Activated naive CD8-positive, alpha-beta T cell treated with anti-CD3 and anti-CD28 coated beads for 36 hours (primary cell): ENCODE measurements at regions not wholly inside any gene's neighbourhood (a gene's known extent, or its start where the extent isn't known, plus 50 kb on each side); places are given as distances from the start of the nearest gene placed in this dataset.

Experiments used
- DNase-seq: peaks from one replicate; pipeline ENCODE4 v3.0.0; 2021
- H3K27ac Mint-ChIP-seq: one replicate; pipeline ENCODE4 v1.8.0; 2022; ENCODE audit warnings: mild to moderate bottlenecking, moderate library complexity, mixed read lengths
- H3K27me3 Mint-ChIP-seq: one replicate; pipeline ENCODE4 v1.8.0; 2022; ENCODE audit warnings: mild to moderate bottlenecking, mixed read lengths
- H3K36me3 Mint-ChIP-seq: one replicate; pipeline ENCODE4 v1.8.0; 2021; ENCODE audit warnings: mild to moderate bottlenecking, mixed read lengths
- H3K4me1 Mint-ChIP-seq: one replicate; pipeline ENCODE4 v1.8.0; 2021; ENCODE audit warnings: mixed read lengths
- H3K4me3 Mint-ChIP-seq: one replicate; pipeline ENCODE4 v1.8.0; 2022; ENCODE audit warnings: mild to moderate bottlenecking, moderate library complexity, mixed read lengths
- H3K9me3 Mint-ChIP-seq: one replicate; pipeline ENCODE4 v1.8.0; 2022; ENCODE audit warnings: mixed read lengths

DNA sequence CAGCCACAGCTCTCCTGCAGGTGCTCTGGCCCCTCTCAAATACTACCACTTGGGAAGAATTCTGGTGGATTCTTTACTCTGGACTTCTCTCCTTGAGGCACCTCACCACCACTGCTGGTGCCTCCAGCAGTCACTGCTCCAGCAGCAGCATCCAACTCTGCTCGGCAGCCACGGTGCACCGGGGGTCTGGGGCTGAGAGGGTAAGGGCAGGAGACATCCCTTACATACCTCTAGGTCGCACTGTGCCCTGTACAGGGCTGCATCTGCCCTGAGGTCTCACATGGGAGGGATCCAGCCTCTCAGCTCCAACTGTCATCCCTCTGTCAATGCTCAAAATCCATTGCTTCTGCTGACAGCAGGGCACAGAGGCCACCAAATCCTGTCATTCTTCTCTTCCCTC is 588.2 kb downstream of the CDK5RAP2 start:
- Mint-ChIP-seq H3K27me3 (peaks cover 8% of the 10 kb centered on the region), H3K27ac (no peak overlapping the region), H3K4me3 (no peak overlapping the region), H3K9me3 (no peaks in the 10 kb centered on the region), H3K36me3 (no peaks in the 10 kb centered on the region), H3K4me1 (no peaks in the 10 kb centered on the region)
- no peak for DNase-seq

DNA sequence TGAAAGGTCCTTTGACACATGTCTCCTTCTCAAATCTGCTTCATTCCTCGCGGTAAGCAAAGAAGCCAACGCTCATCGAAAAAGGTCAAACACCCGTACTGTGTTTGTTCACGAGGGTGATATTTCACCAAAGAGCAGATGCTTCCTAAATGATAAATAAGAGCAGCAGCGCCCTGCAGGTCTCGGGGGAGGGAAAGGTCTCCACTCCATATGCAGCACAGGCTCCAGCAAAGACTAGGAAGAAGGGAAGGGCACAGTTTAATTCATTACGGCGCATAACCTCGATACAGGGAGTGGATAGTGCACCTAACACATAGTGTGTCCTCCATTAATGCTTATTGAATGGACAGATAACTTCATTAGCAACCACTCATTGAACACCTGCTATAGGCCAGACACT is 593.3 kb downstream of the CDK5RAP2 start:
- no peak overlapping the region for H3K4me3 Mint-ChIP-seq

GRCh38 chr9:119986205-119986604 is 593.8 kb downstream of the CDK5RAP2 start:
- H3K36me3 Mint-ChIP-seq: no peaks in the 10 kb centered on the region
- no peak overlapping the region for H3K4me3 Mint-ChIP-seq

More for the DNA sequence above, 593.3 kb downstream of the CDK5RAP2 start:
- H3K9me3 Mint-ChIP-seq: no peaks in the 10 kb centered on the region
- H3K36me3 Mint-ChIP-seq: no peaks in the 10 kb centered on the region
- H3K27ac Mint-ChIP-seq: no peak overlapping the region
- no peak for DNase-seq
- H3K27me3 Mint-ChIP-seq: peaks cover 10% of the 10 kb centered on the region
- no peaks in the 10 kb centered on the region for H3K4me1 Mint-ChIP-seq

GRCh38 chr9:119974026-119974425 is 604.8 kb upstream of the BRINP1 start:
- H3K27ac Mint-ChIP-seq: no peak overlapping the region
- H3K4me3 Mint-ChIP-seq: no peak overlapping the region
- DNase-seq: no peak
- H3K36me3 Mint-ChIP-seq: no peaks in the 10 kb centered on the region
- no peaks in the 10 kb centered on the region for H3K9me3 Mint-ChIP-seq
- H3K4me1 Mint-ChIP-seq: no peaks in the 10 kb centered on the region
- H3K27me3 Mint-ChIP-seq: peaks cover 7% of the 10 kb centered on the region

More at GRCh38 chr9:119986205-119986604, 593.8 kb downstream of the CDK5RAP2 start:
- DNase-seq: no peak
- Mint-ChIP-seq H3K27me3 (peaks cover 10% of the 10 kb centered on the region), H3K9me3 (no peaks in the 10 kb centered on the region), H3K27ac (no peak overlapping the region), H3K4me1 (no peaks in the 10 kb centered on the region)

DNA sequence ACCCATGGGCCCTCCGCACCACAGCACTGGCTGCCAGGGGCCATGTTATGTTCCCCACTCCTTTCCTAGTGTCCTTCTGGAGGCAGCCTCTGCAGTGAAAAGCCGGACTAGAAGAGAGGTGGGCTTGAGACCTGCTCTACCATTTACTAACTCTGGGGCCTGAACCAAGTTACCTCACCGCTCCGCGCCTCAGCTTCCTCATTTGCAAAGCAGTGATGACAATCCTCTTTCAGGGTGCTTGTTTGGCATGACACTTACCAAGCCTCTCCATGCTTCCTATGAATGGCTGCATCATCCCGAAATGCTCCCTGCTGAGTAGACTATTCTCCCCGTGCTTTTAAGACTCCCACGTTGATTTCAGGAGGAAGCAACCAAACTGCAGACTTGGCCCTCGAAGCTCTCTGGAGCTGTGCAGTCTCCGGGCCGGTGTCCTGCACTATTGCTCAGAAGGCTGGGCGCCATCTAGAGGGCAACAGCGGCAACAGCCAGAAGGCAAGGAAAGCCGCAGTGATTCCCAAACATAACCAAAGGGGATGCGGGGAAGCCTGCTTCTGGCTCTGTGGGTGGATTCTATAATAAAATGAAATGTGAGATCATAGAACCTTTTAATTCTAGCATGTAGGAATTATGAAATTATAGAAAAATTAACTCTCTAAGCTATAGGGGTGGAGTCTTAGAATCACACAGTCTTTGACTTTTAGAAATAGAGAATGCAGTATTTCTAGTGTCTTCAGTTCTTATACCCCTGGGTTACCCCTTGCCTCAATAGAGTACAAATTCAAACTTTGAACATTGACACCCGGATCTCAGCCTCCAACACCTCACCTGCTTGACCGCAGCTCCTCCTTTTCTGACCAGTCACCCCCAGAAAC is 599.8 kb upstream of the BRINP1 start:
- H3K27ac Mint-ChIP-seq: no peak overlapping the region
- no peaks in the 10 kb centered on the region for H3K4me1 Mint-ChIP-seq
- no peaks in the 10 kb centered on the region for H3K9me3 Mint-ChIP-seq
- peak; percentile 29 for DNase-seq
- H3K36me3 Mint-ChIP-seq: no peaks in the 10 kb centered on the region
- peaks cover 25% of the 10 kb centered on the region for H3K27me3 Mint-ChIP-seq
- H3K4me3 Mint-ChIP-seq: no peak overlapping the region

- H3K27ac Mint-ChIP-seq: no peak overlapping the region
Measured at GRCh38 chr9:119967867-119968535, 598.8 kb upstream of the BRINP1 start.

GRCh38 chr9:119963798-119964372 is 594.6 kb upstream of the BRINP1 start:
- Mint-ChIP-seq H3K9me3 (no peaks in the 10 kb centered on the region), H3K36me3 (no peaks in the 10 kb centered on the region), H3K27ac (no peak overlapping the region), H3K4me1 (no peaks in the 10 kb centered on the region), H3K4me3 (no peak overlapping the region), H3K27me3 (peaks cover 45% of the 10 kb centered on the region)
- no peak for DNase-seq

More at GRCh38 chr9:119967867-119968535, 598.8 kb upstream of the BRINP1 start:
- Mint-ChIP-seq H3K4me3 (no peak overlapping the region), H3K4me1 (no peaks in the 10 kb centered on the region), H3K9me3 (no peaks in the 10 kb centered on the region), H3K36me3 (no peaks in the 10 kb centered on the region), H3K27me3 (peaks cover 36% of the 10 kb centered on the region)
- no peak for DNase-seq

DNA sequence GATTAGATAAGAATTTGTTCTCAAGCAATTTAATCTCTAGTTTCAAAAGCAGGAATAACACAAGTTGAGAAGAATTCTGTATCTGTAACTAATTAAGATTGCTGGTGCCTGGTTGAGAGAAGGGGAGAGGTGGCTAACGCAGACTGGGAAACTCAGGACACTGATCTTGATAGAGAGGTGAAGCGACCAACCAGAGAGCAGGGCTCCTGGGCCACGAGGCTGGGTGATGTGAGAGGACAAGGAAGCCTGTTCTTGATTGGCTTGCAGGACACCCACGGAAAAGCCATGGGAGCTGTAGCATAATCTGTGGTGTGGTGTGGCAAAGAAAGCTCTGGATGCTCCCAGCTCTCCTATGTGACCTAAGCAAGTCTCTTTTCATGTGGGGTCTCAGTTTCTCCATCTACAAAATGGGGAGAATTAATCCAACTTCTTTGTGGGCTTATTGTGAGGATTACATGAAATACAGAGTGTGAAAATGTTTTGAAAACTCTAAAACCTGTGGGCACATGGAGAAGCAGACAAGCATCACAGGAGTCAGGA is 594.1 kb upstream of the BRINP1 start:
- H3K9me3 Mint-ChIP-seq: no peaks in the 10 kb centered on the region

DNA sequence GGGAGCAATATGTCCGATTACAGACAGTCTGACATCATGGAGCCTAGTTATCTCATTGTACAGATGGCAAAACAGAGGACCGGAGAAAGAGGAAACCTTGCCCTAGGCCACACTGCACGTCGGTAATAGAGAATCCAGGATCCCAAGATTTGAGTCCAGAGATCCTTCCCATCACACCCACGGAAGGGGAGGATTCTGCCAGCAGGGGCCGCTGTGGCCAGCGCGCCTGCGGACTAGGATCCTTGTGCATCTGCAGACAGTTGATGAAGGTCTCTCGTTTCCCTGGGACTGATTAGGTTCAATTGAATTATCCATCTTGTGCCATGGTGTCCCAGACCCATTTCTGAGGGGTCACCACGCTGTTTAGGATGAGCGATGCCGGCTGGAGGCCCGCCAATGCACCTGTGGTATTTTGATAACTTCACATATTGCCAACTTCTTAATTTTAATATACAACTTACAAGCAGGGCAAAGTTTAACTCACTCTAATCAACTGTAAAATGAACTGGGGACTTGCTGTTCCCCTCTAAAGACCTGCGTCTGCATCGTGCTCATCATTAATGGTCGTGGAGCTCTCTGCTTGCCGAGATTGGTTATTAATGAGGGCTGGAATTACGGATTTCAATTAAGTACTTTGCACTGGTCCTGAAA is 592.7 kb upstream of the BRINP1 start:
- no peak overlapping the region for H3K27ac Mint-ChIP-seq
- H3K9me3 Mint-ChIP-seq: no peaks in the 10 kb centered on the region
- no peak overlapping the region for H3K4me3 Mint-ChIP-seq
- H3K27me3 Mint-ChIP-seq: peaks cover 36% of the 10 kb centered on the region
- peak; percentile 1 for DNase-seq
- H3K4me1 Mint-ChIP-seq: no peaks in the 10 kb centered on the region
- H3K36me3 Mint-ChIP-seq: no peaks in the 10 kb centered on the region

More for the DNA sequence above, 594.1 kb upstream of the BRINP1 start:
- peaks cover 41% of the 10 kb centered on the region for H3K27me3 Mint-ChIP-seq
- no peak overlapping the region for H3K4me3 Mint-ChIP-seq
- no peak overlapping the region for H3K27ac Mint-ChIP-seq
- H3K4me1 Mint-ChIP-seq: no peaks in the 10 kb centered on the region
- H3K36me3 Mint-ChIP-seq: no peaks in the 10 kb centered on the region
- no peak for DNase-seq

- H3K4me1 Mint-ChIP-seq: no peaks in the 10 kb centered on the region
- H3K9me3 Mint-ChIP-seq: no peaks in the 10 kb centered on the region
- H3K36me3 Mint-ChIP-seq: no peaks in the 10 kb centered on the region
Measured at GRCh38 chr9:119959846-119960545, 590.8 kb upstream of the BRINP1 start.

GRCh38 chr9:119956111-119956510 is 586.9 kb upstream of the BRINP1 start:
- H3K9me3 Mint-ChIP-seq: no peaks in the 10 kb centered on the region
- no peaks in the 10 kb centered on the region for H3K36me3 Mint-ChIP-seq
- no peak overlapping the region for H3K4me3 Mint-ChIP-seq
- H3K27me3 Mint-ChIP-seq: peaks cover 3% of the 10 kb centered on the region
- H3K27ac Mint-ChIP-seq: no peak overlapping the region
- no peak for DNase-seq
- no peaks in the 10 kb centered on the region for H3K4me1 Mint-ChIP-seq

More at GRCh38 chr9:119959846-119960545, 590.8 kb upstream of the BRINP1 start:
- Mint-ChIP-seq H3K4me3 (no peak overlapping the region), H3K27ac (no peak overlapping the region), H3K27me3 (peaks cover 31% of the 10 kb centered on the region)
- DNase-seq: no peak

GRCh38 chr9:119955276-119955675 is 586.0 kb upstream of the BRINP1 start:
- H3K27ac Mint-ChIP-seq: no peak overlapping the region
- H3K27me3 Mint-ChIP-seq: peaks cover 4% of the 10 kb centered on the region
- no peak for DNase-seq
- no peaks in the 10 kb centered on the region for H3K36me3 Mint-ChIP-seq
- no peaks in the 10 kb centered on the region for H3K4me1 Mint-ChIP-seq
- H3K9me3 Mint-ChIP-seq: no peaks in the 10 kb centered on the region
- no peak overlapping the region for H3K4me3 Mint-ChIP-seq

DNA sequence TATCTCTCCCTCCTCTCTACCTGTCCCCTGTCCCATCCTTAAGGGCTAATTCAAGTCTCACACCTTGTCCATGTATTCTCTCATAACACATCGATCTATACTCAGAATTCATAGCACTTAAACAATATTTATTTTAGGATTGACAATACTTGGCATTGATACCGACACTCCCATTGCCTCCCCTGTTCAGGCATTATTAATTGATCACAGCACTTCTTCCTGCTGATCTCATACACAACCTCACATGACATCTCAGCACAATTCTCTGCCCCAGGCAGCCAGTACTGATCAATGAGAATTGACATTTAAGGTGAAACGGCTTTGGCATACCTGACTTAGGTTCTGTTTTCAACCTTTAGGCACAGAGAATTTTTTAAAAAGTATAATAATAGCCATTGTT is 582.4 kb upstream of the BRINP1 start:
- Mint-ChIP-seq H3K27ac (no peak overlapping the region), H3K4me1 (no peaks in the 10 kb centered on the region), H3K9me3 (no peaks in the 10 kb centered on the region), H3K27me3 (peaks cover 6% of the 10 kb centered on the region), H3K4me3 (no peak overlapping the region), H3K36me3 (no peaks in the 10 kb centered on the region)
- no peak for DNase-seq

DNA sequence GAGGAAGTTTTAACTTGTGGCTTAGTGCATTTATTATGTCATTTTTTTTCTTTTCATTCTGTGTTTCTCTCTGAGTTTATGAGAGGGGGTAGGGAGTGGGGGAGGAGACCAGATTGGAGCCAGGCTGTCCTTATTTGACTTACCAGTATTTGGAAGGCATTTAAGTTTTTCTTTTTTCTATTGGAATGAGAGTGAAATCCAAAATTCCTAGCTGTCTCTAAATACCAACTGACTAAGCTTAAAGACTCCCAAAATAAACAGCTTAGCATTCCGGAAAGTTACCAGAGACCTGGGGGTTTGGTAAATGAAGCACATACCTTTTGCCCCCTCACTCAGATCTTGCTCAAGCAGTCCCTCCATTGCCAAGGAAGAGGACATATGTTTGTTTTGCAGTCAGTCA is 581.9 kb upstream of the BRINP1 start:
- Mint-ChIP-seq H3K4me1 (no peaks in the 10 kb centered on the region), H3K27me3 (peaks cover 6% of the 10 kb centered on the region), H3K9me3 (no peaks in the 10 kb centered on the region), H3K4me3 (no peak overlapping the region), H3K36me3 (no peaks in the 10 kb centered on the region), H3K27ac (no peak overlapping the region)
- DNase-seq: no peak
